Fibroblast of pulmonary artery (primary cell): ENCODE measurements at regions not wholly inside any gene's neighbourhood (a gene's known extent, or its start where the extent isn't known, plus 50 kb on each side); places are given as distances from the start of the nearest gene placed in this dataset.
"Not testable (repeated sequence)": the region's sequence is repeated elsewhere in the genome, so short reads cannot be mapped to it uniquely, and the experiment has no call there.

Experiments used
- DNase-seq: peaks from one replicate; pipeline ENCODE4 v3.0.0-alpha.2; 2010; ENCODE audit warnings: low read depth
- H3K4me3 ChIP-seq: replicated peaks from 2 replicates; pipeline ENCODE4 v1.5.1; 2011; ENCODE audit warnings: low read depth, mild to moderate bottlenecking, control low read depth, low read length, moderate library complexity
- TF ChIP-seq, protein P1 (sequence below): IDR thresholded peaks from 2 replicates; pipeline ENCODE4 v1.5.1; 2011; ENCODE audit warnings: mild to moderate bottlenecking, control low read depth, low read length, inconsistent platforms; ENCODE audit errors: missing control alignments

DNA sequence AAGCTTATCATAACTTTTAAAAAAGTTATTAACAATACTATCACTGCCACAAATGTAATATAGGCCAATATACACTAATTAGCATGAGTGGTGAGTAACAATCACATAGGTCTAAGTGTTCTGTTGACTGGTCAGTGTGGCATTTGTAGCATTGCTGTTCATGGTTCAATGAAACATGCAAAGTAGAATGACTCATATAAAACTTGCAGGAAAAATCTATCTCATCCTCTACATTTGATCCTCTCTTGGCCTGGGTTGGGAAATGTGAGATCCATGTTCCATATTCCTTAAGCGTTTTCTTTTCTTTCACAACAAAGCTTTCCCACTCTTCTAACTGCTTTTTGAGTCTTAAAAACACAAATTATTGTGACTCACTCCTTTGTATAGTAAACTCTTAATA, 1418.7 kb downstream of the FSTL5 start:
- no peak overlapping the region for H3K4me3 ChIP-seq
- TF ChIP-seq, protein P1, sequence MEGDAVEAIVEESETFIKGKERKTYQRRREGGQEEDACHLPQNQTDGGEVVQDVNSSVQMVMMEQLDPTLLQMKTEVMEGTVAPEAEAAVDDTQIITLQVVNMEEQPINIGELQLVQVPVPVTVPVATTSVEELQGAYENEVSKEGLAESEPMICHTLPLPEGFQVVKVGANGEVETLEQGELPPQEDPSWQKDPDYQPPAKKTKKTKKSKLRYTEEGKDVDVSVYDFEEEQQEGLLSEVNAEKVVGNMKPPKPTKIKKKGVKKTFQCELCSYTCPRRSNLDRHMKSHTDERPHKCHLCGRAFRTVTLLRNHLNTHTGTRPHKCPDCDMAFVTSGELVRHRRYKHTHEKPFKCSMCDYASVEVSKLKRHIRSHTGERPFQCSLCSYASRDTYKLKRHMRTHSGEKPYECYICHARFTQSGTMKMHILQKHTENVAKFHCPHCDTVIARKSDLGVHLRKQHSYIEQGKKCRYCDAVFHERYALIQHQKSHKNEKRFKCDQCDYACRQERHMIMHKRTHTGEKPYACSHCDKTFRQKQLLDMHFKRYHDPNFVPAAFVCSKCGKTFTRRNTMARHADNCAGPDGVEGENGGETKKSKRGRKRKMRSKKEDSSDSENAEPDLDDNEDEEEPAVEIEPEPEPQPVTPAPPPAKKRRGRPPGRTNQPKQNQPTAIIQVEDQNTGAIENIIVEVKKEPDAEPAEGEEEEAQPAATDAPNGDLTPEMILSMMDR = no peak
- DNase-seq = no peak

- H3K4me3 ChIP-seq, DNase-seq: not testable (repeated sequence)
Measured at GRCh38 chr4:160746585-160746984, 1417.2 kb downstream of the FSTL5 start.

GRCh38 chr4:160772668-160773067, 1391.1 kb downstream of the FSTL5 start:
- no peak overlapping the region for H3K4me3 ChIP-seq
- DNase-seq = no peak
- TF ChIP-seq, protein P1 = no peak

GRCh38 chr4:160795216-160795615, 1368.6 kb downstream of the FSTL5 start:
- TF ChIP-seq, protein P1 = no peak
- H3K4me3 ChIP-seq = no peak overlapping the region
- DNase-seq = no peak

DNA sequence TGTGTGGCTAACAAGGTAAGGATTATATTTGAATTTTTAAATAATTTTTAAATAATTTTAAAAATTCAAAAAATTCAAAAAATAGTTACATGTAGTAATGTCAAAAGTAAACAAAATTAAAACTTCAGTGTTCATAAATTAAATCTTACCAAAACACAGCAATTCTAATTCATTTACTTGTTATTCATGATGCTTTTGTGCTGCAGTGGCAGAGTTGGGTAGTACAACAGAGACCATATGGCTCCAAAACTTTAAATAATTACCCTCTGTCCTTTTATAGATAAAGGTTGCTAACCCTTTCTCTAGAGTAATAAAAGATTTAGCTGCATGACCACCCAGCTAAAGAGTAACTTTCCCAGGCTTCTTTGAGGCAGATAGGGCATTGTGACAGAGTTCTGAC, 1355.6 kb downstream of the FSTL5 start:
- no peak for DNase-seq
- no peak overlapping the region for H3K4me3 ChIP-seq
- TF ChIP-seq, protein P1 = no peak

- TF ChIP-seq, protein P1 = no peak
- DNase-seq = no peak
- H3K4me3 ChIP-seq = no peak overlapping the region
Measured at GRCh38 chr4:160809576-160809975, 1354.2 kb downstream of the FSTL5 start.

DNA sequence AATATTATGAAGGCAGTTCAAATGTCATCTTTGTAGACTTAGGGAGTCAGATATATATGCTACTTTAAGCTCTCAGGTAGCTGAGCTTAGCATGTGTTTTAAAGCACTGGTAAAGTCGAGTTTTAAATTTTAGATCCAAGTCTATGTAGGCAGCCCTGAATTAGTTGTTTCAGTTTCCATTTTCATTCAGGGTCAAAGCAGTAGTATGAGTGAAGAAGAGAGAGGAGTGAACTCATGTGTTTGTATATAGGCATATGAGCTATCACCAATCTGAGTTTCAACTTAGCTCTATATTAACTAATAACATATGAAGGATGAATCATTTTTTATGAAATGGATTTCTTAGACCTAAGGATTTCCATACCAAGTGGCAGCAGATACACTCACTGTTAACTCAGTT, 1353.4 kb downstream of the FSTL5 start:
- H3K4me3 ChIP-seq = no peak overlapping the region
- TF ChIP-seq, protein P1 = no peak
- DNase-seq = no peak

- TF ChIP-seq, protein P1 = no peak
Measured at GRCh38 chr4:160810941-160811340, 1352.9 kb downstream of the FSTL5 start.

More at GRCh38 chr4:160810941-160811340, 1352.9 kb downstream of the FSTL5 start:
- DNase-seq = no peak
- H3K4me3 ChIP-seq = no peak overlapping the region
